ENCODE measurements at regions not wholly inside any gene's neighbourhood (a gene's known extent, or its start where the extent isn't known, plus 50 kb on each side); places are given as distances from the start of the nearest gene placed in this dataset.

- no peak for TF ChIP-seq CTCF (IDR thresholded peaks at IDR 0.05)
- no peak for TF ChIP-seq POLR2A (IDR thresholded peaks at IDR 0.05)
- no peak for TF ChIP-seq POLR2AphosphoS5 (IDR thresholded peaks at IDR 0.05)
Observed at GRCh38 chr1:198462365-198463019, 78.0 kb downstream of the ATP6V1G3 start.

All from gastroesophageal sphincter (tissue), 3 donors.